ENCODE measurements at regions not wholly inside any gene's neighbourhood (a gene's known extent, or its start where the extent isn't known, plus 50 kb on each side); places are given as distances from the start of the nearest gene placed in this dataset.
"Not testable (repeated sequence)": the region's sequence is repeated elsewhere in the genome, so short reads cannot be mapped to it uniquely, and the experiment has no call there.

DNA sequence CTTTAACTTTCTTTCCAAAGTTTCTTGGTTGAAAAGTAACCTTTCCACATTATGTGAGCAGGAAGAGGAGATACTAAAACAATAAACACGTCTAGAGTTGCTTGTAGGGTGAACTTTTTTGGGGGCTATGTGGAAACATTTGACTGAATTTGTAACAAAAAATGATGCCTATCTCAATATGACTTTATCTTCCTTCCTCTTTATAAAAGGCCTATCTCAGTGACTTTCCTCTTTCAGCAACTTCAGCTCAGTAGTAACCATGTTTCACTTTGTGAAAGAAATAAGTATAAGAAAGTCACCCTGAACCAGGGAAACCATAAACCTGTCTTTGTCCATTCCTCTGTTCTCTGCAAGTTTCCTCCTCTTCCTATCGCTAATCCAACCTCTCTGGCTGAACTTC lies 124.7 kb upstream of the TMEM164 start:
- no peak for DNase-seq (ENCODE audit: low read depth)

DNA sequence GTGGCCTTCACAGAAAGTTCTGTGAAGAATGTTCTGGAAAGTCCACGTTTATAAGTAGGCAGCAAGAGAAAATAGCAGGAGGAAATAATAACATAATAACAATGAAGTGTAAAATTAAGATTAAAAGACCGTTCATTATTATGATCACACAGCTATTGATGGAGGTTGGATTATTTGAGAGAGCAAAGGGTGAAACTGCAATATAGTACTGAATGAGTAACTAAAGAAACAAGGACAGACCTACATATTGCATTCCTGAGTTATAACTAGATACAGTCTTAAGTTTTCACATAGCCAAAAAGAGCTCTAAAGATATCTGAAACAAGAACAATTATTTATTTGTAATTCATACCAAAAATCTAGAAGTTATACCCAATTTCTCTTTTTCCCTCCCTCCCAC lies 122.9 kb upstream of the TMEM164 start:
- DNase-seq (ENCODE audit: low read depth) = no peak

DNA sequence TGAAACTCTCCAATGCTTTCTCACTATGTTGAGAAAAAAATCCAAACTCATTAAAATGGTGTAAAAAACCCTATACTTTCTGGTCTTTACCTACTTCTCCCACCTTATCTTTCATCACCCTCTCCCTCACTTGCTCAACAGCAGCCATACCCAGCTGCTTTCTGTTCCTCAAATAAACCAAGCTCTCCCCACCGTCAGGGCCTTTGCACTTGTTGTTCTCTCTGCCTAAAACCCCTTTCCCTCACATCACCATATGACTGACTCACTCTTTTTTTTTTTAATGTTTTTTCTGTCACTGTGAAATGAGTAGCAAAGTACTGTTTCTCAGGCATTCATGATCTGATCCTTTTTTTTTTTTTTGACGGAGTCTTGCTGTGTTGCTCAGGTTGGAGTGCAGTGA lies 122.3 kb upstream of the TMEM164 start:
- no peak for DNase-seq (ENCODE audit: low read depth)

DNA sequence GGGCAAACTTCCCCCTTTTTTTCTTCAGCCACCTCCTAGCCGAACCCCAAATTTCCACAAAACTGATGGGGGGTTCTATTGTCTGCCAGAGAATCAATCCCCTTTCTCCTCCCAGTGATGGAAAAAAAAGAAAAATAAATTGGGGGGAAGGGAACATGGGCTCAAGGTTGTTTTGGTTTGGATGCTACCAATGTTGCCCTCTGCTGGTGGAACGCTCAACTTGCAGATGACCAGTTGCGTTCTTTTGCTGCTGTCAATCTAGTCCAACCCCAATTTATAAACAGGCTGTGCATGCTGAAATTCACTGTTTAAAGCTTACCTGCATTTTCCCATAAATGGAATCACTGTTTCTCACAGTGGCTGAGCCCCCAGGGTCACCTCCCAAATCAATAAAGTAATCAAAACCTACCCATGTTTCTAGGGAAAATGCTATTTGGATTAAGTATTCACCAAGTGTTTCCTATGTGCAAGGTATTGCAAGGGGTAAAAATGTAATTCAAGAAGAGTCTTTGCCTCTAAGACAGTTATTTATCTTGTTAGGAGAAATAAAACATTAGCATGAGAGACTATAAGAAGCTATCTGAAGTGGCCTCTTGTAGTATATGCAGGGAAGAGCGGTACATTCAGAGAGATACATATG lies 116.7 kb upstream of the TMEM164 start:
- no peak for DNase-seq (ENCODE audit: low read depth)

DNA sequence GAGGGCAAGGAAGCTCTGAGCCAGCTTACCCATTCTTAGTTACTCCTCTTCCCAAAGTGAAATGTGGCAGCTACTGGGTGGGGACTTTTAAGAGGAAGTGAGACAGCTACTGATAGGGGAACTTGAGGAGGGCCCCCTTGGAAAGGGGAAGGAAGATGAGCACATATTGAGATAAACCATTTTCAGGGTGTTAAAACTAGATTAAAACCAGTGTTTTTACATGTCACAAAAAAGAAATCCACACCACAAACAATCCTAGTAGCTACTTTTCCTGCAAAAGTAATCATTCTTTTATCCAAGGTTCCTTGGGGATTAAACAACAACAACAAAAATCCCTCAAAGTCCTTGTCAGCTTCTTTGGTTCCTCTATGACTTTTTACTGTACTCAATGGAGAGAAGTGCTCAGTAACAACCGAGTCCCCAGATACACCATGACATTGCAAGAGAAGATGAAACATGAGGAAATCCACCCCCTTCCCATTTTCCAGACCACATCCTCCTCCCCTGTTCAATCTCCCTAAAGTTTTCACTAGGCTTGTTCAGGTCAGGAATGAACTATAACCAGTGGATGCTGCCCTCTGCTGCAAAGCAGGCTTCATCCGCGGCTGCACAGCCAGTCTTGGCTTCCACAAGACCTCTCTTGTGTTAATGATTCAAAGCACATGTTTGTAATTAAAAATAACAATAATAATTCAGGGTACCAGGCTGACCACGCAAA lies 113.5 kb upstream of the TMEM164 start:
- DNase-seq (ENCODE audit: low read depth) = no peak

DNA sequence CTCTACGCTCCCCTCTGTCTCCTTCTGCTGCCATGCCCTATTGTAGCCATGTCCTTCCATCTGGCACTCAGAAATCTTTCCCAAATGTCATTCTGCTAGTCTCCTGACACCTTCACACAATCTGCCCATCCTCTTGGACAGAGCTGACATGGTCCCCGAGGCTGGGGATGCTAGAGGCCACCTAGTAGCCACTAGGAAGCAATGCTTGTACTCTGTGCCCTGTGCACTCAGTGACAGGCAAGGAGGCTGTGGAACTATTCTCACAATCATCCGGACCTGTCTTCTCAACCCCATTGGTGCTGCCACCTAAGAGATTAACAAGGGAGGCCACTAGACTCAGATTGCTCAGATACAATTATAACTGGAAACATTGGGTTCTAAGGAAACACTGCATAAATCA lies 112.6 kb upstream of the TMEM164 start:
- no peak for DNase-seq (ENCODE audit: low read depth)

DNA sequence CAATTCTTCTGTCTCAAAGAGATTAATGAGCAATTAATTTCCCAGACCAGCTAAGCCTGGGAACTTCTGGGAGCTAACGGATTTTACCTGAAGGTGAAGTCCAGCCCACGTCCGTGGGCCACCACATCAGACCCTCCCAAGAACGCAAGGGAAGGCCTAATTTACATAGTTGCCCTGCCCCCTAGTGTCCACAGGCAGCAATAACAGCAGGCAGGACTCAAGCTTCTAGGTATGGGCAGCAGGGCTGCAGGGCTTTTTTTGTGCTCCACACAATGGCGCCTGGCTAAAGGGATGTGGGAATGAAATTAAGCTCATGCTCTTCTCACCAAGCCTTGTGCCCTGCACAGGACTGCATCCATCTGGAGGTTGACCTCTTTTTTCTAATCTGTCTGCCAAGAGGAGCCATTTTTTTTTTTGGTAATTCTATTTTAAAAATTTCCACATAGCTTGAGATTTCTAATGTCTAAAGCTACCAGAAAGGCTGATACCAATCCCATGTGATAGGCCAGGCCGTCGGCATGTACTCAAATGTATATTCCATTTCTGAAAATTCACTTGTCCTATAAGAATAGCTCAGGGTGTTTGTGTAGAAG lies 111.9 kb upstream of the TMEM164 start:
- peak; percentile 19 for DNase-seq (ENCODE audit: low read depth)

DNA sequence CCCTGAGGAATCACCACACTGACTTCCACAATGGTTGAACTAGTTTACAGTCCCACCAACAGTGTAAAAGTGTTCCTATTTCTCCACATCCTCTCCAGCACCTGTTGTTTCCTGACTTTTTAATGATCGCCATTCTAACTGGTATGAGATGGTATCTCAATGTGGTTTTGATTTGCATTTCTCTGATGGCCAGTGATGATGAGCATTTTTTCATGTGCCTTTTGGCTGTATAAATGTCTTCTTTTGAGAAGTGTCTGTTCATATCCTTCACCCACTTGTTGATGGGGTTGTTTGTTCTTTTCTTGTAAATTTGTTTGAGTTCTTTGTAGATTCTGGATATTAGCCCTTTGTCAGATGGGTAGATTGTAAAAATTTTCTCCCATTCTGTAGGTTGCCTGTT lies 106.9 kb upstream of the TMEM164 start:
- DNase-seq (ENCODE audit: low read depth) = not testable (repeated sequence)

DNA sequence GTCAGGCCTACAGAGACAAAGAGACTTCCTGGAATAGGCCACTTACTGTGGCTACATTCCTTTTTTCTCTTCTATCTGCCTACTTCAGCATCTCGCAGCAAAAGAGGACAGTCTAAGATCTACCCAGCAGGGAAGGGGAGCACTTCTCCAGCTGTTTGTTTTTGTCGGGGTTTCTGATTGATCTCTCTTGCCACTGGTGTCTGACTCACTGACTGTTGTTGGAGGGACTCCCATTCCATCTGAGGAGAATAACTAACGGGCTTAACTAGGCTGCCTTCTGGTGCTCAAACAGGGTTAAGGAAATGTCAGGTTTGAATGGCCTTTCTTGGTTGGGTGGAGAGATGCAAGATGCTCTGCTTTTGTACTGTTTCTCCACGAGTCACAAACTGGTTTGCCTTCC lies 100.2 kb upstream of the TMEM164 start:
- DNase-seq (ENCODE audit: low read depth) = no peak

DNA sequence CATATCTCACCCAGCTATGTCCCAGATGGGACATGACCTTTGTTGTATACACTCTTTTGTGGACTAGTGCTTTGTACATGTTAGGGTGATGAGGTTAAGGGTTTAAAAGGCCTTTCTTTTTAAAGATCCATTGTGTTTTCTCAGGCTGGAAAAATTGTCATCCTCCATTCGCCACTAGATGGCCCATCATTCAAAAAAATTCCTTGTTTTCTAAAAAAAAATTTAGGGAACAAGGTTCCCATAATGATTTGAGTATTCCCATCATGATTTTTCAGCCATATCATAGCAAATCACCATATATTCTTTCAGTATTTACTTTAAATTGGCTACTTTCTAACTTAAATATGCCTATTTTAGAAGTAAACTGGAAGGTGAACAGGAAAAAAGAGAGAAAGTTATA lies 91.9 kb upstream of the TMEM164 start:
- no peak for DNase-seq (ENCODE audit: low read depth)

DNA sequence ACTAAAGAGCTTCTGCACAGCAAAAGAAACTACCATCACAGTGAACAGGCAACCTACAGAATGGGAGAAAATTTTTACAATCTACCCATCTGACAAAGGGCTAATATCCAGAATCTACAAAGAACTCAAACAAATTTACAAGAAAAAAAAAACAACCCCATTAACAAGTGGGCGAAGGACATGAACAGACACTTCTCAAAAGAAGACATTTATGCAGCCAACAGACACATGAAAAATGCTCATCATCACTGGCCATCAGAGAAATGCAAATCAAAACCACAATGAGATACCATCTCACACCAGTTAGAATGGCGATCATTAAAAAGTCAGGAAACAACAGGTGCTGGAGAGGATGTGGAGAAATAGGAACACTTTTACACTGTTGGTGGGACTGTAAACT lies 89.9 kb upstream of the TMEM164 start:
- DNase-seq (ENCODE audit: low read depth) = not testable (repeated sequence)

DNA sequence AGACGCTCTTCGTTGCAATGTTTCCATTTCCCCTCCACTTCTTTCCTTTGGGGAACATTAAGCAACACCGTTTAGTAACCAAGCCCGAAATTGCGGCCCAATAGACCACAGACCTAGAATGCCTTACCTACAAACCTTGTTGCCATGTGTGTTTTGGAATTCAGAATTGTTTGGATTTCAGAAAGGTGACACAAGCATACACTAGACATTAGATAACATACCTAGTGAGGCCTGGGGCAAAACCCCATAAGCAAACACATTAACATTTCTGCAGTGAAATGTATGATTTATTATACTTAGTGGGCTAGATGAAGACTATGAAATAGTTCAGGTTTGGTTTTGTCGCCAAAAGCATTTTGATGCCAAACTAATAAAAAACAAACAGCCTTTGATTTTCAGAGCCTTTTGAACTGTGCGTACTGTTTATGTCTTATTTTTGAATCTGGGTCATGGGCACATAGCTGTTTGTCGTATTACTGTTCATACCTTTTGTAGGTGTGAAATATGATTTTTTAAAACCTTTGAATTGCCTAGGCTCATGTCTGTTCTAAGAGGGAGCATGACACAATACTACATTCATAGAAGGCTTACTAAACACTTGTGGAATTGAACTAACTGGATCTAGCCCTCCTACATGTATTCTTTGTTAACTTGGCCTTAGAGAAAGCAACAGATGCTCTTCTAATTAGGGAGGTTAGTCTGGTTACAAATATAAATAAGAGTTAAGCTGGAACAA lies 88.6 kb upstream of the TMEM164 start:
- DNase-seq (ENCODE audit: low read depth) = no peak

DNA sequence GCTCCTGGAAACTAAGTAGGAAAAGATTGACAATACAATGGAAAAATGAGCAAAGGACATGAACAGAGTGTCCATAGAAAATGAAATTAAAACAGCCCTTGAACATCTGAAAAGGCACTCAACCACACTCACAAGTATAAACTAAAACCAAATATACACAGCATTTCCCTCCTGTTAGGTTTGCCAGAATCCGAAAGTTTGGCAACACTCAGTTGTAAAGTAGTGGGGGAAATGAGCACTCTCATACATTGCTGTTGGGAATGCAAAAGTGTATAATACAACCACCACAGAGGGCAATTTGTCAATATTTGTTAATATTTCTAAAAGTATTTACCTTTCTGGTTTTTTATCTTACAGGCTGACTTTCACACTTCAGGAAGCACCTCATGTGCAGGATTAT lies 84.2 kb upstream of the TMEM164 start:
- DNase-seq (ENCODE audit: low read depth) = no peak

DNA sequence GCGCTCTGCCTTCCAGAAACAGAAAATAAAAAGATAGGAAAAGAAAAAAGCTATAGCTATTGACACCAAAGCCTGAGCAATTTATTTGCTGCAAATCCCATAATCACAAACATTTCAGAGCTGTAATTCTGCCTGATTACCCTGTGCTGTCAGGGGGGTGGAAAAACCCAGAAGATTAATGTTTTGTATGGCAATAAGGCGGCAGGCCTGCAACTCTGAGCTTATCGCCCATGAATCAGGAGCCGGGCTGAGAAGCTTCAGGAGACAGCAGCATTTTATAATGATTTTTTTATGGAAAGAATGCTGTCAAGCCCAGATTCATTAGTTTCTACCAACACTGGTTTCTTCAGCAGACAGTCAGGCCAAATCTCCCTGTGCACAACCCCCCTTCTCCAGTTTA lies 82.6 kb upstream of the TMEM164 start:
- DNase-seq (ENCODE audit: low read depth) = no peak

DNA sequence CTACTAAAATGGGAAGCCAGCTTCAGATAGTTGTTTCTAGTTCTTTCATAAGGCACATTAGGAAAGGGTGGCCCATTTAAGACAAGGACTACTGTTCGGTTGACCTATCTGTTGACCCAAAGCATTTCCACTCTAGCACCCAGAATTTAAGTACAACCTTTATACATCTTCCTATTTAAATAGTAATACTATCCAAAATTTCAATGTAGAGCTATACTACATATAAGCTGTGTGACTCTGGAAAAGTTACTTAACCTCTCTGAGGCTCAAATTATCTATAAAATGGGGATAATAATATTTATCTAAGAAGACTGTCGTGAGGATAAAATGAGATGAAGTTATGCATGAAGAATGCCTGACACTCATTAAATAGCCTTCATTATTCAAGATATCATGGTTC lies 82.0 kb upstream of the TMEM164 start:
- DNase-seq (ENCODE audit: low read depth) = no peak

DNA sequence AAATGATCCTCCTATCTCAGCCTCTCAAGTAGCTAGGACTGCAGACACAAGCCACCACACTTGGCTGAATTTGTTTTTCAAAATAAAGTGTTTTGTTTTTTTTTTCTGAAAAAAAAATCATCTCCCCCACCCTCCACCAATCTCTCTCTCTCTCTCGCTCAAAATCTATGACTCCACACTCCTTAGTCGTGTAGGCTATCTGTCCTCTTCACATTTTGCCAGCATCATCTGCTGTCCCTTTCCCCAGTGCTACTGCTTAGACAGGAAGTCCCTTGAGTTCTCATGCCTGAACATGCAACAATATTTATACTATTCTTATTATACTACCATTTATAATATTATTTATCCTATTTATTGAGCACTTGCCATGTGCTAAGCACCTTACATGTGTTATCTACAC lies 80.7 kb upstream of the TMEM164 start:
- DNase-seq (ENCODE audit: low read depth) = no peak

DNA sequence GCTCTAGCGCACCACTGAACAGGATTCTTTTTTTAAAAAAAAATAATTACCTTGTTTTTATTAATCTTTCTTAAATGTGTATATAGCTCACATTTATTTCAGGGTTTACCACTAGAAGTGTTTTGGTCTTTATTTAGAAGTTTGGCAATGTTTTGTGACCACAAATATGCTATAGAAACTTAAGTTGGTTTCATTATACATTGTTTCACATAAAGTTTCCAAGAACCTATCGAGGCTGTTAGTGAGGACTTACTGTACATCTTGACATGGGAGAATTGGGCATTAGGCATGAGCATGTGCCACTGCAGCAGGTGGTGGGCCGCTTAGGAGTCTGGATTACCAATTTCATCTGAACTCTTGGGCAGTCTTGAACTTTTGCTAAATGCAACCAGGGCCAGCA lies 77.9 kb upstream of the TMEM164 start:
- not testable (repeated sequence) for DNase-seq (ENCODE audit: low read depth)

DNA sequence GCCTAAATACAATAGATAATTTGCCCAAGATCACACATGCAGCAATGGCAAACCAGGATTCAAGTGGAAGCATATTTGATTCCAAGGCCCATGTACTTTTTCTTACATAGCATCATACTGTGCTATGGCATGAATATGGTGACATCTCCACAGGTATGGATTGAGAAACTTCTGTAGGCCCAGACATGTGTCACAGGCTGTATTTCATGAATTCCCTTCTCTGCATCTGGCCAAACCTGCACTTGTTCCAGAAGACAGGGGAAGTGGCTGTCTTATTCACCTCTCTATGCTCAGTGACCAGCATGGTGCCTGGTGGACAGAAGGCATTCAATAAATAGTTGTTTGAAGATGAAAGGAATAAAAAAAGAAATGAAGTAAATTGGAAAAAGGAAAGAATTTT lies 77.3 kb upstream of the TMEM164 start:
- no peak for DNase-seq (ENCODE audit: low read depth)

DNA sequence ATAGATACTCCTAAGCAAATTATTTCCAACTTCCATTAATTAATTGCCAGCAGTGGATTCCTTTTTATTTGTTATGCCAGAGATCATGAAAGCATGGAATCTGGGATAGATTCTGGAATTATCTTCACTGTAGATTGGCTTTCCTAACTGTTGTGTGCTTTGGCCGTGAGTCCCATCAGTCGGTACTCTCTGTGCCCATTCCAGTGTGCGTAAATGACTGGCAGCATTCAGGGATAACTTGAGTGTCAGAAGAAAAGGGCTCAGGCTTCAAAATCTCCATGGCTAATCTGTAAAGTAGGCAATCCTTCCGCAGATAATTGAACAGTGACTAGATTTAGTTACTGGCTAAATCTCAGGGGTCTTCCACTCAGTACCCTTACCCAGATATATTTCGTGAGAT lies 76.8 kb upstream of the TMEM164 start:
- no peak for DNase-seq (ENCODE audit: low read depth)

DNA sequence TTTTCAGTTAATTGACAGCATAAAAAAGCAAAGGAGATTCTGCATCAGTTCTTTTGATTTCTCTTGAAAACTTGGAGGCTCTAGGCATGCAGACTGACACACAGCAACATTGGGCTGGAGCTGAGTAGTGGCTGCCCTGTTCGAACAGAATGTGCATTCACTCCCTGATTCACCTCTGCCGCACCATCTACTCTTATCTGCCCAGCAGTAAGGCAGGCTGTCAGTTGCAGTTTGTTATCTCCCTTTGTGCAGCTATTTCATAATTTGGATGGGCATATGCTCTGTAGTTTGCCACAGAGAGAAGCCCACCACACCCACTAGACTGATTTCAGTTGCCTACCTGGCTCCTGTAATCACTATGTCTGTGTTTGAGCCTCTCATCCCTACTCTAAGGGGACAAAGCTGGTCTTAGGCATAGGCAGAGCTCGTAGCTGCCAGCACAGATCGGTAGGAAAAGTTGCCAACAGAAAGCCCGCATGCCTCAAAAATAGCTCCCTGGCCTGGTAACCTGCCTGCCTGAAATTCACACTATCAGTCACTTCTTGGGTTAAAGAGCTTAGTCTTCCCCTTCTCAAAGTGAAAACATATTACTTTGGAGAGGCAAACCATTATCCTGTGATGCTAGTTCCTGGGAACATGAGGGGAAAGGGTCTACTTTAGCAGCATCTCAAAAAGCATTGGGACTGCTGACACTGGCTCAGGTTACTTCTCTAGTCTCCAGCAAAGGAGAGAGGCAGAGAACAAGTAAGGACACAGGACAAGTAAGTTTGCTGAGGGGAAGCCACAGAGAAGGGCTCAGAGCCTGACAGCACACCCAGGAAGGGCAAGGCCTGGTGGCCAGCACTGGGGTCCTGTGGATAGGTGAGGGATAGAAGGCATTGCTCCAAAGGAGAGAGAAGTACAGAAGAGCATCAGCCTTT lies 75.9 kb upstream of the TMEM164 start:
- no peak for DNase-seq (ENCODE audit: low read depth)

DNA sequence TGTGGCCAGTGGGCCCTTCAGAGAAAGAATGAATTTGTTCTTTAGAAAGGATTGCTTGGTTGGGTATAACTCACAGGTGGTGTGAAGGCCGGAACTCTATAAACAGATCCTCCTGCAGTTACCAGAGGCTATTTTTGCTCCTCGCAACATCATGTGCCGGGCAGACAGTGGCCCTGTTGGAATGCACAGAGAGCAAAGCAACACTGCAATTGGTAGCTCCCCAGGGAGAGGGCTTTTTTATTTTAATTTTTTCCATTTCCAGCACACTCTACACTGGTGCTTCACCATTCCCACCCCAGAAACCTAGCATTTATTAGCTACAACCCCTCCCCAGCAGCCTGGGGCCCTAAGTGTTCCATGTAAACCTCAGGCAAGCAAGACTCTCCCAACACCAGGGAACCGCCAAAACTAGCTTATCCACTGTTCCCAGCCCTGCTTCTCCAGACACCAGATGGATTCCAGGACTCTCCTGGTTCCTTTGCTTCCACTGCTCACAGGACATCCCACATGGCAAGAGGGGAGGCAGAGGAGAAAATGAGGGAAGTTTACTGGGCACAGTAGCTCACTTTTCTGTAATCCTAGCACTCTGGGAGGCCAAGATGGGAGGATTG lies 75.1 kb upstream of the TMEM164 start:
- DNase-seq (ENCODE audit: low read depth) = no peak

Data from activated gamma-delta T cell treated with anti-CD3 and anti-CD28 coated beads, Interleukin-2, amount 50 U/mL, for 16 hours (primary cell).